ENCODE measurements at regions not wholly inside any gene's neighbourhood (a gene's known extent, or its start where the extent isn't known, plus 50 kb on each side); places are given as distances from the start of the nearest gene placed in this dataset.

DNA sequence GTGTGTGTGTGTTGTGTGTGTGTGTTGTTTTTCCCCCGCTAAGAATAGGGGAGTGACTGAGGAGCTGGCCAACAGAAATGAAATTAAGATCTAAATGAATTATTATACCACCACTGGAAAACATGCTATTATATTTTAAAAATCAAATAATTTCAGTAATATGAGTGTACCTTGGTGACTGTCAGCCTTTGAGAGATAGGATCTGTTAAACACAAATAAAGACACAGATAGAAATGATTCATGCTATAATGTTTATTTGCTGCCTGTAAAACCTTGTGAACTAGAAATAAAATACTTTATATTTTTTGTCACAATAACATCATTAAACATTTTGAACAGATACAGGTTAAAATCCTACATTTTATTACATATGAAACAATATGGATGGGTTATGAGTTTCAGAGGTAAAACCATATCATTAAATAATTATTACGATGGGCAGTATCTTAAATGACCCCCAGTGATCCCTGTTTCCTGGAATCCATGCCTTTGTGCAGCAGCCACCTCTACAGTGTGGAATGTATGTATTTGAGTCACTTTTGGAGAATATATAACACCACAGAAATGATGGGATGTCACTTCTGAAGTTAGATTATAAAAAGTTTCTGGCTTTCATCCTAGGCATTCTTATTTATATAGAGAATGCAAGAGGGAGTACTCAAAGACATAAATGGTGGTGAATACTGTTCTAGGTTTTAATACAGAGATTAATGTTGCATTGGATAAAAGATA, 617.2 kb downstream of the CDH18 start:
- TF ChIP-seq, protein P1, sequence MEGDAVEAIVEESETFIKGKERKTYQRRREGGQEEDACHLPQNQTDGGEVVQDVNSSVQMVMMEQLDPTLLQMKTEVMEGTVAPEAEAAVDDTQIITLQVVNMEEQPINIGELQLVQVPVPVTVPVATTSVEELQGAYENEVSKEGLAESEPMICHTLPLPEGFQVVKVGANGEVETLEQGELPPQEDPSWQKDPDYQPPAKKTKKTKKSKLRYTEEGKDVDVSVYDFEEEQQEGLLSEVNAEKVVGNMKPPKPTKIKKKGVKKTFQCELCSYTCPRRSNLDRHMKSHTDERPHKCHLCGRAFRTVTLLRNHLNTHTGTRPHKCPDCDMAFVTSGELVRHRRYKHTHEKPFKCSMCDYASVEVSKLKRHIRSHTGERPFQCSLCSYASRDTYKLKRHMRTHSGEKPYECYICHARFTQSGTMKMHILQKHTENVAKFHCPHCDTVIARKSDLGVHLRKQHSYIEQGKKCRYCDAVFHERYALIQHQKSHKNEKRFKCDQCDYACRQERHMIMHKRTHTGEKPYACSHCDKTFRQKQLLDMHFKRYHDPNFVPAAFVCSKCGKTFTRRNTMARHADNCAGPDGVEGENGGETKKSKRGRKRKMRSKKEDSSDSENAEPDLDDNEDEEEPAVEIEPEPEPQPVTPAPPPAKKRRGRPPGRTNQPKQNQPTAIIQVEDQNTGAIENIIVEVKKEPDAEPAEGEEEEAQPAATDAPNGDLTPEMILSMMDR (tag by site-specific recombination; IDR thresholded peaks at IDR 0.05), result no peak
- TF ChIP-seq YY1 (tag by site-specific recombination; IDR thresholded peaks at IDR 0.05) (no peak), SP2 (tag by site-specific recombination; IDR thresholded peaks at IDR 0.05) (no peak), ZNF366 (tag by site-specific recombination; conservative IDR thresholded peaks at IDR 0.05) (no peak), ZNF140 (tag by site-specific recombination; IDR thresholded peaks at IDR 0.05) (no peak), ZNF621 (tag by site-specific recombination; IDR thresholded peaks at IDR 0.05) (no peak), ZNF416 (tag by site-specific recombination; IDR thresholded peaks at IDR 0.05) (no peak)
- TF ChIP-seq, protein P2, sequence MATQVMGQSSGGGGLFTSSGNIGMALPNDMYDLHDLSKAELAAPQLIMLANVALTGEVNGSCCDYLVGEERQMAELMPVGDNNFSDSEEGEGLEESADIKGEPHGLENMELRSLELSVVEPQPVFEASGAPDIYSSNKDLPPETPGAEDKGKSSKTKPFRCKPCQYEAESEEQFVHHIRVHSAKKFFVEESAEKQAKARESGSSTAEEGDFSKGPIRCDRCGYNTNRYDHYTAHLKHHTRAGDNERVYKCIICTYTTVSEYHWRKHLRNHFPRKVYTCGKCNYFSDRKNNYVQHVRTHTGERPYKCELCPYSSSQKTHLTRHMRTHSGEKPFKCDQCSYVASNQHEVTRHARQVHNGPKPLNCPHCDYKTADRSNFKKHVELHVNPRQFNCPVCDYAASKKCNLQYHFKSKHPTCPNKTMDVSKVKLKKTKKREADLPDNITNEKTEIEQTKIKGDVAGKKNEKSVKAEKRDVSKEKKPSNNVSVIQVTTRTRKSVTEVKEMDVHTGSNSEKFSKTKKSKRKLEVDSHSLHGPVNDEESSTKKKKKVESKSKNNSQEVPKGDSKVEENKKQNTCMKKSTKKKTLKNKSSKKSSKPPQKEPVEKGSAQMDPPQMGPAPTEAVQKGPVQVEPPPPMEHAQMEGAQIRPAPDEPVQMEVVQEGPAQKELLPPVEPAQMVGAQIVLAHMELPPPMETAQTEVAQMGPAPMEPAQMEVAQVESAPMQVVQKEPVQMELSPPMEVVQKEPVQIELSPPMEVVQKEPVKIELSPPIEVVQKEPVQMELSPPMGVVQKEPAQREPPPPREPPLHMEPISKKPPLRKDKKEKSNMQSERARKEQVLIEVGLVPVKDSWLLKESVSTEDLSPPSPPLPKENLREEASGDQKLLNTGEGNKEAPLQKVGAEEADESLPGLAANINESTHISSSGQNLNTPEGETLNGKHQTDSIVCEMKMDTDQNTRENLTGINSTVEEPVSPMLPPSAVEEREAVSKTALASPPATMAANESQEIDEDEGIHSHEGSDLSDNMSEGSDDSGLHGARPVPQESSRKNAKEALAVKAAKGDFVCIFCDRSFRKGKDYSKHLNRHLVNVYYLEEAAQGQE (tag by site-specific recombination; IDR thresholded peaks at IDR 0.05), result no peak
- TF ChIP-seq, protein P3, sequence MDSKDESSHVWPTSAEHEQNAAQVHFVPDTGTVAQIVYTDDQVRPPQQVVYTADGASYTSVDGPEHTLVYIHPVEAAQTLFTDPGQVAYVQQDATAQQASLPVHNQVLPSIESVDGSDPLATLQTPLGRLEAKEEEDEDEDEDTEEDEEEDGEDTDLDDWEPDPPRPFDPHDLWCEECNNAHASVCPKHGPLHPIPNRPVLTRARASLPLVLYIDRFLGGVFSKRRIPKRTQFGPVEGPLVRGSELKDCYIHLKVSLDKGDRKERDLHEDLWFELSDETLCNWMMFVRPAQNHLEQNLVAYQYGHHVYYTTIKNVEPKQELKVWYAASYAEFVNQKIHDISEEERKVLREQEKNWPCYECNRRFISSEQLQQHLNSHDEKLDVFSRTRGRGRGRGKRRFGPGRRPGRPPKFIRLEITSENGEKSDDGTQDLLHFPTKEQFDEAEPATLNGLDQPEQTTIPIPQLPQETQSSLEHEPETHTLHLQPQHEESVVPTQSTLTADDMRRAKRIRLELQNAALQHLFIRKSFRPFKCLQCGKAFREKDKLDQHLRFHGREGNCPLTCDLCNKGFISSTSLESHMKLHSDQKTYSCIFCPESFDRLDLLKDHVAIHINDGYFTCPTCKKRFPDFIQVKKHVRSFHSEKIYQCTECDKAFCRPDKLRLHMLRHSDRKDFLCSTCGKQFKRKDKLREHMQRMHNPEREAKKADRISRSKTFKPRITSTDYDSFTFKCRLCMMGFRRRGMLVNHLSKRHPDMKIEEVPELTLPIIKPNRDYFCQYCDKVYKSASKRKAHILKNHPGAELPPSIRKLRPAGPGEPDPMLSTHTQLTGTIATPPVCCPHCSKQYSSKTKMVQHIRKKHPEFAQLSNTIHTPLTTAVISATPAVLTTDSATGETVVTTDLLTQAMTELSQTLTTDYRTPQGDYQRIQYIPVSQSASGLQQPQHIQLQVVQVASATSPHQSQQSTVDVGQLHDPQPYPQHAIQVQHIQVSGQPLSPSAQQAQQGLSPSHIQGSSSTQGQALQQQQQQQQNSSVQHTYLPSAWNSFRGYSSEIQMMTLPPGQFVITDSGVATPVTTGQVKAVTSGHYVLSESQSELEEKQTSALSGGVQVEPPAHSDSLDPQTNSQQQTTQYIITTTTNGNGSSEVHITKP (tag by site-specific recombination; IDR thresholded peaks at IDR 0.05), result no peak
- TF ChIP-seq, protein P4, sequence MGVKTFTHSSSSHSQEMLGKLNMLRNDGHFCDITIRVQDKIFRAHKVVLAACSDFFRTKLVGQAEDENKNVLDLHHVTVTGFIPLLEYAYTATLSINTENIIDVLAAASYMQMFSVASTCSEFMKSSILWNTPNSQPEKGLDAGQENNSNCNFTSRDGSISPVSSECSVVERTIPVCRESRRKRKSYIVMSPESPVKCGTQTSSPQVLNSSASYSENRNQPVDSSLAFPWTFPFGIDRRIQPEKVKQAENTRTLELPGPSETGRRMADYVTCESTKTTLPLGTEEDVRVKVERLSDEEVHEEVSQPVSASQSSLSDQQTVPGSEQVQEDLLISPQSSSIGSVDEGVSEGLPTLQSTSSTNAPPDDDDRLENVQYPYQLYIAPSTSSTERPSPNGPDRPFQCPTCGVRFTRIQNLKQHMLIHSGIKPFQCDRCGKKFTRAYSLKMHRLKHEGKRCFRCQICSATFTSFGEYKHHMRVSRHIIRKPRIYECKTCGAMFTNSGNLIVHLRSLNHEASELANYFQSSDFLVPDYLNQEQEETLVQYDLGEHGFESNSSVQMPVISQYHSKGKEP (tag by site-specific recombination; IDR thresholded peaks at IDR 0.05), result no peak

All from HEK293 (cell line).